GM20000 (cell line): ENCODE measurements at regions not wholly inside any gene's neighbourhood (a gene's known extent, or its start where the extent isn't known, plus 50 kb on each side); places are given as distances from the start of the nearest gene placed in this dataset.

ENCODE experiments used
- DNase-seq: peaks from one replicate; pipeline ENCODE4 v3.0.0; 2012; ENCODE audit warnings: low spot score
- CTCF ChIP-seq: IDR thresholded peaks from 2 replicates; pipeline ENCODE4 v1.5.1; 2012; ENCODE audit warnings: mild to moderate bottlenecking, control low read depth; ENCODE audit errors: extremely low read depth, missing control alignments

DNA sequence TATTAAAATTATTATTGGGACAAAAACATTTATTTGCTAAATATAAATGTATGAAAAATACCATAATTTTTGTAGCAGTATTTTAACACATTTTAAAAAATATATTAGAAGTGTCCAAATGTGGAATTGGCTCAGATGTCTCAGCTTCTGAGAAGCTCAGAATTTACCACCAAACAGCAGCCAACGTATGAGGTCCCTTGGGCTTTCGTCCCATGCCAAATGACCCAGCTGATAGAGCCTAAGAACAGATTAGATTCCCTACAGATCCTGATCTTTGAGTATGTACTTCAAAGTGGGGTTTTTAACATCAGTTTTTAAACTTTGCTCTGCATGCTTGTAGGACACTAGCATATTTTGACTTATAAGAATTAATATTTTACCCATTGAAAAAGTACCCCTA lies 77.3 kb upstream of the RPS23 start:
- TF ChIP-seq CTCF: no peak
- no peak for DNase-seq

GRCh38 chr5:82355053-82355452 lies 76.9 kb upstream of the RPS23 start:
- no peak for TF ChIP-seq CTCF
- no peak for DNase-seq

DNA sequence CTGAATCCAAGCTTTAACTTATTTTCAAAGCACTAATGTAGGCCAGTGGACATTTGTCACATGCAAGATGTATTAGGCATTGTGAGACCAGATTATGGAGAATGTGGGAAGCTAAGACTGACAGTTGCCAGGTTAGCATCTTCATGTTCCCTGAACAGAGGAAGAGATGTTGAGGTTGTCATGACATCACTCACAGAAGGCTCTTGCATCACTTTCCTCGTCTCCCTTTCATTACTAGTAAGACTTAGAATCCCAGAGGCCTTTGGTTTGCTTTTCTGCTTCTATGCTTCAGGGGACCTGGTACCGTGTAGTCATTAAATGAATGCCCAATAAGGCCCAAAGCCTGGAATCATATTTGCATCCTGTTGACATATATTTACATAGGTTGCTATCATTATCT lies 76.4 kb upstream of the RPS23 start:
- no peak for TF ChIP-seq CTCF
- DNase-seq: no peak

DNA sequence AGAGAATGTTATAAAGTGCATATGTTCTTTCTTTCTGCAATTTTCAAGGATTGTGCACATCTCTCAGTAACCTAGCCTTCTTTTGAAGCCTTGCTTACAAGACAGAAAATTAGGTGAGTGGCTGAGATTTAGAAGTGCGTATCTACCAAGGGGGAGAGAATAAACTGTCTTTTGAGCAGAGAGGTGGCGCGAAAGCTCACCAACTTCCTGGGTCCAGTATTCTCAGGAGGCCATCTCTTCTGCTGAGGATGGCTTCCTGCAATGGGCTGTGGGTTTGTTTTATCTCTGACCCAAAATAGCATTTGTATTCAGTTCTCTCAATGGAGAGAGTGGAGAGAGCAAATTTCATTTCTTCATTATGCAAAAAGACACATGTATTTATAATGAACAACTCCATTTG lies 75.4 kb upstream of the RPS23 start:
- no peak for DNase-seq
- no peak for TF ChIP-seq CTCF

DNA sequence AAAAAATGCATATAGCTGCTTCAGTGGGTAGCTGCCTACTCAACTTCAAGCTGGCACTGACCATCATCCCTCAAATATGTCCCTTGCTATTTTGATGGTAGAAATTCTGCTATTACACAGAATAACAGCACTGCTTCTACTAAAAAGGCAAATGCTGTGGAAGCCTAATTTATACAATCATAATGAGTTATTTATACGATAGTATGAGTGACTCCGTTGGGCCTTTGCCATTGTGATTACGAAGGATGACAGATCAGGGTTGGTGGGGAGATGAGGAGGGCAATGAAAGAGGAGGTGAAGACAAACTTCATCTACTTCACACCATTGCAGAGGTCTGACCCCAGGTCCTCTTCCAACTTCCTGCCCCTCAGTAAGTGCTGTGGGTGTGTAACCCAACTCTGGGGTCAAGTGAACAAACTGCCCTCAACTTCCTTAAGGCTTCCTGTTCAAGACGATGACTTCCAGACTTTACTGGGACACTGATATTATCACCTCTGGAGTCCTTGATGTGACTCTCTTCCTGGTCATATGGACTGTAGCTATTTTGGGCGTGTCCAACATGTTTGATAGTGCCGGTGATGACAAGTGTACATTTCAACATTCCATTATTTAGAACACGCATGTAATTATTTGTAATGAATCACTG lies 74.1 kb upstream of the RPS23 start:
- DNase-seq: no peak
- TF ChIP-seq CTCF: no peak

DNA sequence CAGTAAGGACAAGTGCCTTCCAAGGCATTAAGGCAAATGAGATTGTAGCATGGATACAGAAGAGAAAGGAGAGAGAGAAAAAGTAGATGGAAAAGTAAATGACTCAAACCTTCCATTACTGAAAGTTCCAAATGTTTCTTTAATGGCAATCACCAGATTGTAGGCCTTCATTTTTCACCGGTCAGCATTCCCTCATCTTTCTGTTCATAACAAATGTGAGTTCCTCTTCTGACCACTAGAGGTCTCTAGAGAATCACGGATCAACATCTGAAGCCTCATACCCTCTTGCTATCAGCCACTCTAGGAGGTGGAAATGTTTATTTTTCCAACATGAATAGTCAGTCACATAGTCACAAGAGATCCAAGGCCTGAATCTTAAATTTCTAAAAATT lies 73.6 kb upstream of the RPS23 start:
- peak; percentile 44 for DNase-seq
- peak; percentile 29 for TF ChIP-seq CTCF

DNA sequence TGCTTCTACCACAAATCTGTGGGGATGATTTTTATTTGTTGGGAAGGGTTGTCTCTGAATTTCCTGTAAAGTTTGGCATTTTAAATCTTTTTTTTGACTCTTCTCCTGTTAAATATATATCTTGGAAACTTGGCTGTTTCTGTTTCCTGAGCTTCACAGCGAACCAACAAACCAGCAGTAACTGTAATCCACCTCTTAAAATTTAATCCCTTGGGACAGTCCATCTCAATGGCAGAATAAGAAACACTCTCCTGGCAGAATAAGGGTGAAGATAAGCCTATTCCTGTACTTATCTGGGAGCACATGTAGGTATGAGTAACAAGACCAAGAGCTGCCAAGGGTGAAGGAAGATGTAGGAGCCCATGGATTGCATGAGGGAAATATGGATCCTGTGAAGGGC lies 73.1 kb upstream of the RPS23 start:
- TF ChIP-seq CTCF: no peak
- DNase-seq: no peak
